ENCODE measurements at regions not wholly inside any gene's neighbourhood (a gene's known extent, or its start where the extent isn't known, plus 50 kb on each side); places are given as distances from the start of the nearest gene placed in this dataset.

DNA sequence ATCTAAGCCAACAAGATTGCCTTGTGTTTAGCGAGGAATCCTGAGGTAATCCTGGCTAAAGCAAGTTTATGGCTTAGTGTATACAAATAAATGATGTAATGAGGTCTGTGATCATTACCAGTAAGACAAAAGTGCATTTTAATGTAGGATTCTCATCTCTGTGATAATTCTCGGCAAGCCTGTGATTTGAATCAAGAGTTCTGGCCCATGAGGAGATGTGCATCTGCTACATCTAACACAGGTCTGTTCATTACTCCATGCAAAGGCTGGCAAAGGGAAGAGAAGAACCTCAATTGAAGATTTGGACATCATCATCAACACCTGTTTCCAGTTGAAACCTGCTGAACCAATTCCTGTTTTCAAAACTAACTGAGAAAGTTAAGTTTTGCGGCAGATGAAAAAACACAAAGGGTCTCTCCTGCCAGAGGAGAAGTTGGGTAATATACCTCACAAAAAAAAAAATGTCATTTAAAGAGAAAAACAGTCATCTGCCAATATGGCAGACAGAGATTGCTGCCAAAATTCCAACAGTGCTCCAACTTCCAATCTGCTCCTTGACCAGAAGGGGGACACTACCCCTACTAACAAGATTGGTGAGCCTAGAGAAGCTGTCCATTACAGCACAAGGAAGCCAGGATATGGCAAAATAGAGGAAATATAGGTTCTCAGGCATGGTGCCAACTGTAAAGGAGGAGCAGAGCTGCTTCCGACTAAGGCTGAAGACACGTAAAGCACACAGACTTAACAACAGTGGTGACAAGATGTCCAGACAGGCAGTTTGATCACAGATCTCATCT, 453.7 kb downstream of the TTLL7 start:
- TF ChIP-seq POLR2A (IDR thresholded peaks at IDR 0.05; ENCODE audit: low read depth, low read length): no peak
- FAIRE-seq: no peak

DNA sequence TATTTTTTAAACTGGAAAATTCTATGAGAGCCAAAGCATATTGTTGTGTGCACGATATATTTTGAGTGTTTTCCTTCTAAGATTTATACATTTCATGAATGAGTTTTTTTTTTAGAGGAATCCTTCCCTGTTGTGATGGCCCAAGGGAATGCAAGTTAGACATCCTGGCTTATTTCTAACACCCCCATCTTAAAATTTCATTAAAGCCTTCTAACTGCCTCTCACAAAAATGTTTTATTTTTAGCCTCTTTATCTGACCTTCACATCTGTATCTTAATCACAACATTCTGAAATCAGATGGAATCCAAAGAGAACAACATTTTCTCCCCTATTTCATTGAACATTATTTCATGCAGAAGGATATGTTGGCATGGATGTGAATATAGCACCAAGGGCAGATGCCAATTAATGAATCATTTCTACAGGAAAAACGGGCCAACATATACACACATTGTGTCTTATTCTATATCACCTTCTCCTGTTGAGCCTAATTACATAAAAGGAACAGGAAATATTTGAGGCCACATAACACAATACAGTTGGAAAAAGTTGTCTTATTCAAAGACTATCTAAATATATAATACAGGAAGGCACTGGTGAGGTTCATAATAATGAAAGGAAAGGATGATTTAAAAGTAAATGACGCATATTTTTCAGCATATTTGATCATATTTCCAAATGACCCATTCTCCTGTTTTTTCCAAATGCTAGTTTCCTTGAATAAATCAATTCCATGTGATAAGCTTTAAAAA, 455.5 kb downstream of the TTLL7 start:
- FAIRE-seq (no peak), DNase-seq (ENCODE audit: insufficient read length, low spot score) (no peak)
- no peak for TF ChIP-seq POLR2A (IDR thresholded peaks at IDR 0.05; ENCODE audit: low read depth, low read length)

More for the DNA sequence above, 453.7 kb downstream of the TTLL7 start:
- DNase-seq (ENCODE audit: insufficient read length, low spot score): no peak

DNA sequence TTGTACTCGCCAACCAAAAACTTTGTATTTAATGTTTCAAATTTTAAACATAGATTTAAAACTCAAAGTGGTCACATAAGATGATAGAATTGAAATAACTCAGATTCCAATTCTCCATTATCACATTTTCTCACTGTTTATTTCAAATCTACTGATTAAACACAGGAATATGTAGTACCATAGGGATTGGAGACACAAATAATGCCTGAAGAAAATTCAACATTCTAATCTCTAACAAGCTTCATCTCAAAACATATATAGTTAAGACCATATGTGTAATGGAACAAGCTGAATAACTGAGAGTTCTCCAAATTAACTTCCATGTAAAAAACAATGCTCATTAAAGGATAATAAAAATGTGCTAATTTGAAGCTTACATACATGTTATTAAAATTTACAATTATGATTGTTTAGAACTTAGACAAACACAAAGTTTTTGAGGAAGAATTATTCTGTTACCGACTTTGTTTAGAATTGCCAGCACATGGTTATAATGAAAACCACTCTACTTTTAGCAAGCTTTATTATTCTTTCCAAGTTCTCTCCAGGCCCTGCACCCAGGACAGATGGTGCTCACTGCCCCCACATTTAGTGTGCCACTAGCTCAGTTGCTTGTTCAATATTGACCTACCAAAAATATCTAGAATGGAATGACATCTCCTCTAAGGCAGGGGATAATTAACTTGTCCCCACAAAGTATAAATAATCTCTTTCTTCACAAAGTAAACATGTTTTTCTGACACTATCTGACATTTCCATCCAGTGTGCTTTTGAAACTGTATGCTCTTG, 467.2 kb downstream of the TTLL7 start:
- no peak for TF ChIP-seq POLR2A (IDR thresholded peaks at IDR 0.05; ENCODE audit: low read depth, low read length)
- DNase-seq (ENCODE audit: insufficient read length, low spot score) (no peak), FAIRE-seq (no peak)

DNA sequence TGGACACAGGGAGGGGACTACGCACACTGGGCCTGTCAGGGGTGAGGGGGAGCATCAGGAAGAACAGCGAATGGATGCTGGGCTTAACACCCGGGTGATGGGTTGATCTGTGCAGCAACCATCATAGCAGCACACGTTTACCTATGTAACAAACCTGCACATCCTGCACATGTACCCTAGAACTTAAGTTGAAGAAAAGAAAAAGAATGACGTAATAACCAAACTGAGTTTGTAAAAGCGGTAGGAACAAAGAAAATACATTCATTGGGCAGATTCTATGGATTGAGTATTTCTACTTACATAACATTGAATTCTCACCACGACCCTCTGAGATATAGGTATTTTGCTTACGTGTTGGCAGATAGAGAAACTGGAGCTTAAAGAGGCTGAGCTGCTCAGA, 468.4 kb downstream of the TTLL7 start:
- no peak for TF ChIP-seq POLR2A (IDR thresholded peaks at IDR 0.05; ENCODE audit: low read depth, low read length)
- DNase-seq (ENCODE audit: insufficient read length, low spot score): no peak
- no peak for FAIRE-seq

DNA sequence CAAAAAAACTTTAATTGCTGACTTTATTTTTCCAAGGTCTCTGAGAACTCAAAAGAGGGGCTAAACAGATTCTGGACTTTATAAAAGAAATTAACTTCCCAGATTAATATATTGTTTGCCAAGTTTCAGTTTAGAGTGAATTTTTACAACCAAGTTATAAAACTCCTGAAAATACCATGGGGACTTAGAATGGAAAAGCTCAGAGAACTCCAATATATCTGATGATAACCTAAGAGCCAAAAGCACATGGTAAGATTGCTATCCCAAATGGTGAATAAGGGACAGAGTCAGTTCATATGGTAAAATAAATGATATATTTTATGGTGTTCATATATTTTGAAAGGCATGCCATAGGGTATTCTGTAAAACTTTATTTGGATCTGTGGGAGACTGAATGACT, 470.9 kb downstream of the TTLL7 start:
- FAIRE-seq: no peak
- TF ChIP-seq POLR2A (IDR thresholded peaks at IDR 0.05; ENCODE audit: low read depth, low read length): no peak

DNA sequence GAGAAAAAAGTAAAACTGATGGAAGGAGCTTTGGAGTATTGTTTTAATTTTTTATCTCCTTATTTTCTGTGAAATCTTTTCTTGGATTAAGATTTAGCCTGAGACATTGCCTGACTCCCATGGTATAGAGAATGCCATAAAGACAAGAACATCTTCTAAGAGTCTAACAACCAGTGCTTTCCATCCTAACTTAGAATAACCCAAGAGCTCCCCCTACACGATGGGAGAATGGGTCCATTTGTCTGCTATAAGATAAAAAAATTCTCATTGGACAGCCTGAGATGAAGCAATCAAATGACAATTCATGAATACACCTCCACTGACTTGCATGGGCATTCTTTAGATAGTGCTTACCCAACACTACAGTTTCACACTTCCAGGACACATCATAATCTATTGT, 478.1 kb downstream of the TTLL7 start:
- TF ChIP-seq POLR2A (IDR thresholded peaks at IDR 0.05; ENCODE audit: low read depth, low read length): no peak
- FAIRE-seq: no peak

More for the DNA sequence above, 470.9 kb downstream of the TTLL7 start:
- DNase-seq (ENCODE audit: insufficient read length, low spot score): no peak

DNA sequence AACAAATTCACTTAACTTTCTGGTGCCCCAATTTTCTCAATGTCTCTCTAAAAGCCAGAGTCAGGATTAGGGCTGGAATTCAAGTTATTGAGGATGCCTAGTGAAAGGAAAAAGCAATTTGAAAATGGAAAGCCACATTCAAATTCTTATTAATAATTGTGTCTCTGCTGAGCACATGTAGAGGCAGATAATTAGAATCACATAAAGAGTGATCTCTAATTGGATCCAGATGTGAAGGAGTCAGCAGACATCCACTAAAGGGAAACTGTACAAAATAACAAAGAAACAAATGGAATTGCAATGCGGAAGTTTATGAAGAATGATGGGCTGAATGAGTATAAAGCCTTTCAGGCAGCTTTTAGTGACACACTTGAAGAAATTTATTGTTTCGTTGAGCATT, 482.6 kb downstream of the TTLL7 start:
- no peak for FAIRE-seq
- TF ChIP-seq POLR2A (IDR thresholded peaks at IDR 0.05; ENCODE audit: low read depth, low read length): no peak
- no peak for DNase-seq (ENCODE audit: insufficient read length, low spot score)

More for the DNA sequence above, 478.1 kb downstream of the TTLL7 start:
- no peak for DNase-seq (ENCODE audit: insufficient read length, low spot score)

DNA sequence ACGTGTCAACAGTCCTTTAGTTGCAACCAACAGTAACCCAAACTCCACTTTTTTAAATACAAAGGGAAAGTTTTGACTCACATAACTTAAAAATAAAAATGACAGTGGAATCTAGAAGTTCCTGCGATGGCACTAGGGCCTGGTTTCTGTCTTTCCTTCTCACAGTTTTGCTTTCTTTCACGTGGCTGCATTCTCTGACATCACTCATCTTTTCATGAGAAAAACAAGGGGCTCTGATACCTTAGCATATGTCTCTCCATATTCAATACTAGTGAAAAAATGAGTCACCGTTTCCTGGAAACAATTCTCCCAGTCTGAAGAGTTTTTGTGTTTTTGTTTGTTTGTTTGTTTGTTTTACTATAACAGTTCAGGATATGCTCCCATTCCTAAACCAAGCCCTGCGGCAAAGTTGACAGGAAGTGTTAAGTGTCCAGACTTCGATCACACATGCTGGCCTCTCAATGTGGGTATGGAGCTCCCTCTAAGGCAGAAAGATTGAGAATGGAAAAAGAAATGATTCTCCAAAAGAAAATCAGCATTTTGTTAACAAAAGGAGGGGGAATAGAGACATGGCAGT, 483.3 kb downstream of the TTLL7 start:
- TF ChIP-seq POLR2A (IDR thresholded peaks at IDR 0.05; ENCODE audit: low read depth, low read length): no peak
- DNase-seq (ENCODE audit: insufficient read length, low spot score): no peak
- no peak for FAIRE-seq

DNA sequence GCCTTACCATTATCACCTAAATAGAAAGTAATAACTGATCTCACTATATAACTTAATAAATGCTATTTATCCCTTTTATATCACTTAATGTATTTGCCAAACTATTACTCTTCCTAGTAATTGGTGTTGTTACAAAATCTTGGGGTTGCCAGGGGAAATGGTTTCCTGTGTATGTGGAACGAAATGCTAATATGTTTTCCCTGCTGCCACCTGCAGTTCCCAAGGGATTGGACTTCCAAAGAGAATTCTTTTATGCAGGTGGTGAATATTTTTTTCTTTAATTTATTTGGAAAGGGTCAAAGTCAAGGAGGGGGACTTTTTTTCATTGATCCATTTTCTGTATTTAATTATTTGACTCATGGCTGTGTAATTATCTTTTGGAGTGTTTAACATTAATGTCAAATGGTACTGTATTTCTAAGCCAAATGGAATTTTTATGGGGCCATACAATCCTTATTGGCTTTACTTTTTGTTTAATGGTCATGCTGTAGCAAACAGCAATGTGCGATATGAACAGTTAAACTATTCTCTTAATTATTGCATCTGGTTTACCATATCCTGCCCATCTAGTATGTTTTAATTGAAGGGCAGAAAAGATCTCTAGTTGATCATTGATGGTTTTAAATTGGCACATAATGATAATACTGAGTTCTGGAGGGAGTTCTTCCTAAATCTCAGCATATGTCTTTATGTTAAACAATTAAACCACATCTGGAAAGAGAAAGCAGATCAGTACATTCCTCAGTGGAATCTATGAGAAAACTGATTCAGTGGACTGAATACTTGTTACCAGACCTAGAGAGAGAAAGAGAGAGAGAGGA, 486.3 kb downstream of the TTLL7 start:
- no peak for TF ChIP-seq POLR2A (IDR thresholded peaks at IDR 0.05; ENCODE audit: low read depth, low read length)
- DNase-seq (ENCODE audit: insufficient read length, low spot score): no peak
- no peak for FAIRE-seq

DNA sequence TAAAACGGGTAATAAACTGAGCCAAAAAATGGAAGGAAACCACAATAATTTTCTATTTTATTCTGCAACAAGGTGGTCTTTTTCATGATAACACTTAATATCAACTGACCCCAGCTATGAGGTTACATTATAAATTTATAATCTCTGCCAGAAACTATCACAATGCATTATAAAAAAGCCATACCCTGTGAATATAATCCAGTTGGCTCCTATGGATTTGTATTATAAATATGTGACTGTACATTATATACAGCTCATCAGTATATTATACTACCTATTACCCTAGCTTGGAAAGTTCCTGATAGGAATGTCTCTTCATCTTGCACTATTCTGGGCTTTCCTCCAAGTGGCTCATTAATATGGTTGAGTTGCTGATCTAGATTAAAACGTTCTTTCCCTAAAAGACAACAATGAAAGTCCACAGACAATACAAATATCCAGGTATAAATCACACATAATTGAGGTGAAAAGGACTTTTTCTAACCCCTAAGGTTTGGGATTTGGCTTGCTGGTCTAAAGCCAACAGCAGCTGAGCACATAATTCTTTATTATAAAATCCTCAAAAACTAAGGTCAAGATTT, 487.7 kb downstream of the TTLL7 start:
- TF ChIP-seq POLR2A (IDR thresholded peaks at IDR 0.05; ENCODE audit: low read depth, low read length): no peak
- DNase-seq (ENCODE audit: insufficient read length, low spot score): no peak
- FAIRE-seq: no peak

DNA sequence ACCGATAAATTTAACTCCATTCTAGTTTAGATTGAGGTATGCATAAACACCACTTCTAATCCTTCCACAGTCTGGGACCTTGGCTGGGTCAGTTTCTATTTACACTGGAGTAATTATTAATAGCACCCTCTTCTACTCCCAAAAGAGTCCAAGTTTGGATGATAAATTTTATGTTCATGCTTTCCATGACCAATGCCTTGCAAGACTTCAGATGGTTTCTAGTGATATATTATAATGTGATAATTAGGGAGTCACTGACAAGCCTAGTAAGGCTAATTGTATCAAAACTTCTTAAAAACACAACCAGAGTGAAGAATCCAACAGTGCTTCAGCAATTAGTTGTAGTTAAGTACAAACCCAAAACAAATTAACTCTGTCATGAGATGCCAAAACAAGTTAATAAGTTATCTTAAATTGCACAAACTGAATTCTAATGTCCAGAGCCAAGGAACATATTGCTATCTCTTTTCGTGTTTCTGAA, 489.6 kb downstream of the TTLL7 start:
- no peak for TF ChIP-seq POLR2A (IDR thresholded peaks at IDR 0.05; ENCODE audit: low read depth, low read length)
- FAIRE-seq (no peak), DNase-seq (ENCODE audit: insufficient read length, low spot score) (no peak)

DNA sequence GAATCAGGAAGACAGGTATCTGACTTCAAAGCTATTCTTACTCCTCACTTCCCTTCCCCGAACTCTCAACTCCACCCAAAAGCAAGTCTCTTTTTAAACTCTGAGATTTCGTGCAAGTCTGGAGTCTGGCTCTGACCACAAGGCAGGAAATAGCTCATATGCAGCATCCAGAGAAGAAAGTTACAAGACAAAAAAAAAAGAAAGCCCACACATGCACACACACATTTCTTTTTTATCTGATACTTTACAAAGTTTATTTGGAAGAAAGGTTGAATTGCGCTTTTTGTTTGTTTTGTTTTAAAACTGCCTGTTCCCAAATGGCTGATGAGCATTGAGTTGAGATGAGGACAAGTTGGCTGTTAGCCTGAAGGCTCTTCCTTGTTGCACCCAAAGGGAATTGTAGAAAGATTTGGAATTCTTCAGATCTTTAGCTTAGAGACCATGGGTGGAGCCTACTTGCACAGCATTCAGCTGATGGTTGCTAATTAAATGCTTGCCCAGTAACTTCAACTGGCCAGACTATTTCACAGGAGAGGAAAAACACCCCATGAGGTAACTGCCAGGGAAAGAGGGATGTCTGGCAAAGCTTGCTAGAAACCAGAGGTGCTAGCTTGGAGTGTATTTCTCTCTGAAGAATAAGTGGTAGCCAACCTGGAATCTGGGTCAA, 490.3 kb downstream of the TTLL7 start:
- FAIRE-seq: peak; percentile 36
- no peak for DNase-seq (ENCODE audit: insufficient read length, low spot score)
- TF ChIP-seq POLR2A (IDR thresholded peaks at IDR 0.05; ENCODE audit: low read depth, low read length): no peak

Data from H54 (cell line).